Trophoblast cell (in vitro differentiated cells and primary cell): ENCODE measurements at regions not wholly inside any gene's neighbourhood (a gene's known extent, or its start where the extent isn't known, plus 50 kb on each side); places are given as distances from the start of the nearest gene placed in this dataset.

Experiments used
- DNase-seq, 2 donors: peaks; one replicate each; pipeline ENCODE4 v3.0.0-alpha.2; 2016
- H2AFZ ChIP-seq: 2 replicates; pipeline ENCODE4 v1.6.1; 2013; ENCODE audit warnings: low read length, moderate library complexity, mild to moderate bottlenecking; ENCODE audit not compliant: insufficient read depth, poor library complexity
- H2AK5ac ChIP-seq: 2 replicates; pipeline ENCODE4 v1.6.1; 2013; ENCODE audit warnings: mild to moderate bottlenecking, low read length
- H2BK120ac ChIP-seq: 2 replicates; pipeline ENCODE4 v1.6.1; 2013; ENCODE audit warnings: low read length, mild to moderate bottlenecking, moderate library complexity; ENCODE audit not compliant: insufficient read depth, poor library complexity
- H2BK12ac ChIP-seq: 2 replicates; pipeline ENCODE4 v1.6.1; 2013; ENCODE audit warnings: mild to moderate bottlenecking, low read length, moderate library complexity
- H2BK5ac ChIP-seq: 2 replicates; pipeline ENCODE4 v1.6.1; 2013; ENCODE audit warnings: low read length, low read depth, moderate library complexity, mild to moderate bottlenecking; ENCODE audit not compliant: poor library complexity
- H3K14ac ChIP-seq: 2 replicates; pipeline ENCODE4 v1.6.1; 2013; ENCODE audit warnings: mild to moderate bottlenecking, low read length
- H3K18ac ChIP-seq: 2 replicates; pipeline ENCODE4 v1.6.1; 2013; ENCODE audit warnings: mild to moderate bottlenecking, low read length
- H3K23ac ChIP-seq: 2 replicates; pipeline ENCODE4 v1.6.1; 2013; ENCODE audit warnings: low read length
- H3K27ac ChIP-seq: 2 replicates; pipeline ENCODE4 v1.5.1; 2013; ENCODE audit warnings: low read depth, mild to moderate bottlenecking, inconsistent platforms, low read length, moderate library complexity
- H3K27me3 ChIP-seq: 2 replicates; pipeline ENCODE4 v1.6.1; 2013; ENCODE audit warnings: inconsistent platforms, mild to moderate bottlenecking, low read length, moderate library complexity; ENCODE audit not compliant: insufficient read depth
- H3K36me3 ChIP-seq, 2 experiments: 1 replicate in 1 of 2; 2 replicates in 1 of 2; pipeline ENCODE4 v1.6.1; 2013; ENCODE audit warnings: low read length in 2 of 2, mild to moderate bottlenecking in 2 of 2, moderate library complexity in 1 of 2; ENCODE audit not compliant: insufficient read depth in 2 of 2, control insufficient read depth in 1 of 2
- H3K4ac ChIP-seq: 2 replicates; pipeline ENCODE4 v1.6.1; 2013; ENCODE audit warnings: low read depth, mild to moderate bottlenecking, low read length, moderate library complexity
- H3K4me1 ChIP-seq, 2 experiments: 1 replicate in 1 of 2; 2 replicates in 1 of 2; pipeline ENCODE4 v1.6.1; 2013; ENCODE audit warnings: low read length in 2 of 2, mild to moderate bottlenecking in 2 of 2, moderate library complexity in 1 of 2; ENCODE audit not compliant: insufficient read depth in 2 of 2, control insufficient read depth in 1 of 2
- H3K4me2 ChIP-seq: 2 replicates; pipeline ENCODE4 v1.6.1; 2013; ENCODE audit warnings: inconsistent platforms, mild to moderate bottlenecking, low read length, moderate library complexity
- H3K4me3 ChIP-seq: 2 replicates; pipeline ENCODE4 v1.5.1; 2013; ENCODE audit warnings: mild to moderate bottlenecking, low read depth, low read length, inconsistent platforms
- H3K79me1 ChIP-seq: one replicate; pipeline ENCODE4 v1.6.1; 2013; ENCODE audit warnings: low read length
- H3K79me2 ChIP-seq: 2 replicates; pipeline ENCODE4 v1.6.1; 2013; ENCODE audit warnings: low read length, mild to moderate bottlenecking; ENCODE audit not compliant: control insufficient read depth, insufficient read depth, poor library complexity
- H3K9ac ChIP-seq: 2 replicates; pipeline ENCODE4 v1.6.1; 2013; ENCODE audit warnings: mild to moderate bottlenecking, low read length
- H3K9me3 ChIP-seq: 2 replicates; pipeline ENCODE4 v1.6.1; 2013; ENCODE audit warnings: low read depth, mild to moderate bottlenecking, control low read depth, inconsistent platforms, low read length; ENCODE audit not compliant: insufficient read depth
- H4K12ac ChIP-seq: 2 replicates; pipeline ENCODE4 v1.6.1; 2013; ENCODE audit warnings: low read depth, mild to moderate bottlenecking, low read length, moderate library complexity
- H4K8ac ChIP-seq: 2 replicates; pipeline ENCODE4 v1.6.1; 2013; ENCODE audit warnings: low read depth, mild to moderate bottlenecking, low read length, moderate library complexity
- H4K91ac ChIP-seq: one replicate; pipeline ENCODE4 v1.6.1; 2013; ENCODE audit warnings: low read depth, mild to moderate bottlenecking, low read length, moderate library complexity
- WGBS: extraction: QIAGEN DNeasy Blood & Tissue Kit; methylation state at CpG from one replicate; pipeline ENCODE4 v1.1.7; 2013; ENCODE audit warnings: missing lambda C conversion rate; ENCODE audit not compliant: insufficient read length, insufficient coverage; ENCODE audit errors: extremely low coverage; 5-methylcytosine and 5-hydroxymethylcytosine counted together

DNA sequence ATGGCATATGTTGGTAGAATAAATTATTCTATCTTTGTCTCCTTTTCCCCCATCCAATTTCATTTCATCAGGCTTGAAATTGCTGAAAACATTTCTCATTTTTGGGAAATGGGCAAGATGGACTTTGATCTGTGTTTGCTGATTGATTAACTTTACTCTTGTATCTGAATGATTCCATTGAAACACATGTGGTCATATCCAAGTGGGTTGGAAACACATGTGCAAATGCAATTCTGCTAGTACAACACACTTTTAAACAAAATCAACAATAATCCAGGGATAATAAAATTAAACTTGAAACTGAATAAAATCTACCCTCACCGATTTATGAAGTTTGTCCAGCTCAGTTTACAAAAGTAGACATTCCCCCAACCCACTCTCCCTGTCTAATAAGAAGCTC is 96.9 kb downstream of the EPDR1 start:
- no peak overlapping the region for H3K14ac ChIP-seq
- H3K36me3 ChIP-seq: no peaks in the 10 kb centered on the region
- H3K18ac ChIP-seq: no peak overlapping the region
- no peaks in the 10 kb centered on the region for H3K27me3 ChIP-seq
- no peaks in the 10 kb centered on the region for H3K79me2 ChIP-seq
- no peak overlapping the region for H3K4me3 ChIP-seq
- no peaks in the 10 kb centered on the region for H3K9me3 ChIP-seq
- no peak overlapping the region for H2BK120ac ChIP-seq
- H3K4me1 ChIP-seq: no peaks in the 10 kb centered on the region
- no peak overlapping the region for H3K9ac ChIP-seq
- no peak overlapping the region for H3K23ac ChIP-seq
- DNase-seq: no peak
- no peak overlapping the region for H2BK5ac ChIP-seq
- no peak overlapping the region for H2AFZ ChIP-seq
- H2AK5ac ChIP-seq: no peak overlapping the region
- H4K12ac ChIP-seq: no peak overlapping the region
- H3K79me1 ChIP-seq: no peaks in the 10 kb centered on the region
- no peak overlapping the region for H3K4me2 ChIP-seq
- no peak overlapping the region for H3K27ac ChIP-seq
- H4K91ac ChIP-seq: no peak overlapping the region
- H3K4ac ChIP-seq: no peak overlapping the region
- no peak overlapping the region for H2BK12ac ChIP-seq
- no peak overlapping the region for H4K8ac ChIP-seq
- no CpG with 5 or more reads among the region's 1 CpG for WGBS

DNA sequence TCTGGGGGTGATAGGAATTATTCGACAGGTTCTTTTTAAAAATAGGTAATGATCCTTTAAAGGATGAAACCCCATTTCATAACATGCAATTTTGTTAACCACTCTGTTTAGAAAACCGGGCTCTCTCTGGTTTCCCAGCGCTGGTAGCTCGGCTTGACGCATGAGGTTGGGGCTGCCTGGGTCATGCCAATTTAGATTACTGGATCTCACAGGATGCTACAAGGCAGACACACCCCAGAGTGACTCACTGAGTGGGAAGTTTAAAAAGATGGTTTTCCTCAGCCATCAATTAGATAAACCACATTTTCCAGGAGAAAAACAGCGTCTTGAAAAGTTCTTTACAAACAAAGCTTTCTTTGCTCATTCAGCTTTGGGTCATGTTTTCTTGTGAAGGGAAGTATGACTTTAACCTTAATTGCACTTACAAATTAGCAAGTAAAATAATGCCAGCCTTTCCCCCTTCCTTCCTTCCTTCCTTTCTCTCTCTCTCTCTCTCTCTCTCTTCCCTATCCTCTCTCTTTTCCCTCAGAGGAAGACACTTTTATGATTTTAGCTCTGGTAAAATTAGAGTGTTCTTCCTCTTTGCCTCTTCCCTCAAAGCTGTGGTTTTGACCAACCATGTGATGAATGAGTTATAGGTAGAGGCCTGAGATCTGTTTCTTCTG is 99.8 kb downstream of the EPDR1 start:
- DNase-seq: no peak

DNA sequence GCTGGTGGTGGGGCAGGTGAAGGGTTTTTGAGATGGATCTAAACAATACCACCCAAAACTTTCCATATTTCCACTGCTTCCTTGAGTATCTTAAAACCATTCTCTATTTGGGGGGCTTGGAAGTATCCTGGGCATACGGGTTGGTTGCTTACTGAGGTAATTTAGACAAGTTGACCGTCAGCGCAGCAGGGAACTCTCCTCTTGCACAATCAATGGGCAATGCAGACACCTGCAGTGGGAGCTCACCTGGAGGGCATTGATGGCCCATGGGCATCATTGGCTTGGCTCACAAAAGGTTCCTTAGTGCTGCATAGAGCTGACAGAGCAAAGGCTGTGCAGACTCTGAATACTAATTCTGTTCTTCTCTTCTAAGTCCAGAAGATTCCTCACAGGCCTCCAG is 101.5 kb downstream of the EPDR1 start:
- Histone ChIP-seq H3K4me2 (no peak overlapping the region), H3K4me3 (no peak overlapping the region), H2BK120ac (no peak overlapping the region), H4K91ac (no peak overlapping the region), H4K8ac (no peak overlapping the region), H3K79me2 (no peaks in the 10 kb centered on the region), H3K9ac (no peak overlapping the region), H4K12ac (no peak overlapping the region), H2BK12ac (no peak overlapping the region), H3K23ac (no peak overlapping the region), H3K18ac (no peak overlapping the region), H3K4me1 (no peaks in the 10 kb centered on the region), H3K27ac (no peak overlapping the region), H3K4ac (no peak overlapping the region), H3K9me3 (no peaks in the 10 kb centered on the region), H3K14ac (no peak overlapping the region), H2BK5ac (no peak overlapping the region), H3K27me3 (no peaks in the 10 kb centered on the region), H2AK5ac (no peak overlapping the region), H3K36me3 (no peaks in the 10 kb centered on the region), H2AFZ (no peak overlapping the region), H3K79me1 (no peaks in the 10 kb centered on the region)
- no CpG with 5 or more reads among the region's 3 CpGs for WGBS
- no peak for DNase-seq

More for the DNA sequence above, 99.8 kb downstream of the EPDR1 start:
- Histone ChIP-seq H3K27me3 (no peaks in the 10 kb centered on the region), H3K18ac (no peak overlapping the region), H3K79me2 (no peaks in the 10 kb centered on the region), H3K4me1 (no peaks in the 10 kb centered on the region), H3K14ac (no peak overlapping the region), H4K8ac (no peak overlapping the region), H3K4ac (no peak overlapping the region), H2AFZ (no peak overlapping the region), H3K4me2 (no peak overlapping the region), H4K91ac (no peak overlapping the region), H2BK12ac (no peak overlapping the region), H3K23ac (no peak overlapping the region), H3K36me3 (no peaks in the 10 kb centered on the region), H3K27ac (no peak overlapping the region), H3K9me3 (no peaks in the 10 kb centered on the region), H4K12ac (no peak overlapping the region), H2BK5ac (no peak overlapping the region), H2AK5ac (no peak overlapping the region), H2BK120ac (no peak overlapping the region), H3K4me3 (no peak overlapping the region), H3K79me1 (no peaks in the 10 kb centered on the region), H3K9ac (no peak overlapping the region)
- no CpG with 5 or more reads among the region's 6 CpGs for WGBS

DNA sequence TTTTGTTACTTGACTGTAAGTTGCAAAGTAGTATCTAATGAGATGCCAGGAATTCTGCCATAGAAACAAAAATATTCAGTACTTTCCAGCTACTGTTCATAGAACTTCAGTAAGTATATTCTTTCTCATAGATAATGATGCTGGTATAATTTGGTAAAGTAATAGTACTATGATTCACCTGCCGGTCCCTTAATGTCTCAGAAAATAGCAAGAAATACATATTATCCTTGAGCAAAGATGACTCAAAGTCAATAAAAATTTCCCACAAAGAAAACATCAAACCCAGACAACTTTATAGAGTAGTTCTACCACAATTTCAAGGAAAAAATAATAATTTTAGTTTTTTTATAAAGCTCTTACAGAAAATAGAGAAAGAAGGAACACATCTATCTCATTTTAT is 105.4 kb downstream of the EPDR1 start:
- Histone ChIP-seq H3K36me3 (no peaks in the 10 kb centered on the region), H3K4me2 (no peak overlapping the region), H3K27ac (no peak overlapping the region), H3K79me1 (no peaks in the 10 kb centered on the region), H2AFZ (no peak overlapping the region), H3K14ac (no peak overlapping the region), H3K4ac (no peak overlapping the region), H3K18ac (no peak overlapping the region), H4K12ac (no peak overlapping the region), H3K4me3 (no peak overlapping the region), H3K4me1 (no peaks in the 10 kb centered on the region), H3K27me3 (no peaks in the 10 kb centered on the region), H3K79me2 (no peaks in the 10 kb centered on the region), H3K9ac (no peak overlapping the region), H2BK5ac (no peak overlapping the region), H2BK12ac (no peak overlapping the region), H3K23ac (no peak overlapping the region), H4K8ac (no peak overlapping the region), H2BK120ac (no peak overlapping the region), H4K91ac (no peak overlapping the region), H3K9me3 (no peaks in the 10 kb centered on the region), H2AK5ac (no peak overlapping the region)
- WGBS: no CpG with 5 or more reads among the region's 1 CpG
- DNase-seq: no peak
